NB4 (cell line): ENCODE measurements at regions not wholly inside any gene's neighbourhood (a gene's known extent, or its start where the extent isn't known, plus 50 kb on each side); places are given as distances from the start of the nearest gene placed in this dataset.

Experiments
- MYC ChIP-seq: IDR thresholded peaks from 2 replicates; pipeline ENCODE4 v1.6.1; 2011; ENCODE audit warnings: low read depth, low read length
- POLR2A ChIP-seq: IDR thresholded peaks from 2 replicates; pipeline ENCODE4 v1.6.1; 2011; ENCODE audit warnings: mild to moderate bottlenecking; ENCODE audit not compliant: insufficient read length; ENCODE audit errors: extremely low read depth
- TF ChIP-seq, protein P1 (sequence below): IDR thresholded peaks from one replicate; pipeline ENCODE4 v1.5.1; 2012; ENCODE audit warnings: low read depth, low read length

DNA sequence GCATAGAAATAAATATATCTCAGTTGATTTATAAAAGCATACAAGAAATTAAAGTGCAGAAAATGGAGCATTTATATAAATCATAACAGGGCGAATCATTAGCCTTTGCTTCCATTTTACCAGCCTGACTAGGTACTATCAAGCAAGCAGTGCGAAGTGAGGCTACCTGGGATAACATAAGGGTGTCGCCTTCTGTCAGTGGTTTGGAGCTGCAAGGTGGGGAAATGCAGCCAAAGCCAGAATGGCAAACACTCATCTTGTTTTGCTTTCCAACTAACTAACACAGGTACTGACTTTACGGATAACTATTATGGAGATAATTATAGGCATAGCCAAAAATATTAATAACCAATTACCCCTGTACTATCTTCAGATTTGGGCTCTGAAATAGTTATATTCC is 1459.8 kb downstream of the RAPGEF2 start:
- TF ChIP-seq, protein P1, sequence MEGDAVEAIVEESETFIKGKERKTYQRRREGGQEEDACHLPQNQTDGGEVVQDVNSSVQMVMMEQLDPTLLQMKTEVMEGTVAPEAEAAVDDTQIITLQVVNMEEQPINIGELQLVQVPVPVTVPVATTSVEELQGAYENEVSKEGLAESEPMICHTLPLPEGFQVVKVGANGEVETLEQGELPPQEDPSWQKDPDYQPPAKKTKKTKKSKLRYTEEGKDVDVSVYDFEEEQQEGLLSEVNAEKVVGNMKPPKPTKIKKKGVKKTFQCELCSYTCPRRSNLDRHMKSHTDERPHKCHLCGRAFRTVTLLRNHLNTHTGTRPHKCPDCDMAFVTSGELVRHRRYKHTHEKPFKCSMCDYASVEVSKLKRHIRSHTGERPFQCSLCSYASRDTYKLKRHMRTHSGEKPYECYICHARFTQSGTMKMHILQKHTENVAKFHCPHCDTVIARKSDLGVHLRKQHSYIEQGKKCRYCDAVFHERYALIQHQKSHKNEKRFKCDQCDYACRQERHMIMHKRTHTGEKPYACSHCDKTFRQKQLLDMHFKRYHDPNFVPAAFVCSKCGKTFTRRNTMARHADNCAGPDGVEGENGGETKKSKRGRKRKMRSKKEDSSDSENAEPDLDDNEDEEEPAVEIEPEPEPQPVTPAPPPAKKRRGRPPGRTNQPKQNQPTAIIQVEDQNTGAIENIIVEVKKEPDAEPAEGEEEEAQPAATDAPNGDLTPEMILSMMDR, result no peak
- TF ChIP-seq POLR2A, result no peak
- no peak for TF ChIP-seq MYC
